GM18505 (cell line): ENCODE measurements at regions not wholly inside any gene's neighbourhood (a gene's known extent, or its start where the extent isn't known, plus 50 kb on each side); places are given as distances from the start of the nearest gene placed in this dataset.
"Not testable (repeated sequence)": the region's sequence is repeated elsewhere in the genome, so short reads cannot be mapped to it uniquely, and the experiment has no call there.

Source experiments
- ATAC-seq: cut with Tn5 transposase; IDR thresholded peaks from one replicate; pipeline ENCODE4 v1.9.1; 2021; ENCODE audit not compliant: unreplicated experiment
- POLR2A ChIP-seq: IDR thresholded peaks from 4 replicates; pipeline ENCODE4 v1.6.1; 2011; ENCODE audit warnings: borderline replicate concordance; ENCODE audit not compliant: insufficient read depth, insufficient read length; ENCODE audit errors: extremely low read depth

DNA sequence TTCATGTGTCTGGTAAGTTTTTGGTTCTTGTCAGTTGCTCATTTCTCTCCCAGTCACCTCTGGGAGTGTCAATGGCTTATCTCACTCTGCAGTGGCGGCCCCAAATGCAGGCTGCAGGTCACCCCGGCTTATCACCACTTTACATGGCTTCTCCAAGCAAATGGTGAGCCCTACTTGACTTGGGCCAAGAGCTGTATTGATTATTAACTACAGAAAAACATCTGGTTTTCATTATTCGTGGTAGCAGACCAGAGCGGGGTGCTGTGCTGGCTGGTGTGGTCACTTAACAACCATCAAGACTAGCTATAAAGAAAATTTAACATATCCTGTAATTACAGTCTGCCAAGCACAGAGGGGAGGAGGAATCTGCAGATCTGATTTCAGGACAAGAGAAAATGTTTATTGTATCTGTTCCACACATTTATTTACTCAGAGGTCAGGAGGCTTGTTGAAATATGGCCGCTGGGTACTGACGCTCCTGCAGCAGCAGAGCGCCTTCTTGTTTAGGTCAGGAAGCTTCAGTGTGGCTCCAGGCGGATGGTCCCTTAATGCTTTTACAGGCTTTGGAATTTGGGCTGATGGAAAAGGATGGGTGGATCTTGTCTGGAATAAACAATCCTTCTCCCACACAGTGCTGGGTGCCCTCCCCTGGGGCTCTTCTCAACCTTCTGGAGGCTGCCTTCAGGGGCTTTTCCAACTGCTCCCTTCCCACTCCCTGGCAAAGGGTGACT, 87.8 kb downstream of the HLX start:
- ATAC-seq = no peak
- no peak for TF ChIP-seq POLR2A

DNA sequence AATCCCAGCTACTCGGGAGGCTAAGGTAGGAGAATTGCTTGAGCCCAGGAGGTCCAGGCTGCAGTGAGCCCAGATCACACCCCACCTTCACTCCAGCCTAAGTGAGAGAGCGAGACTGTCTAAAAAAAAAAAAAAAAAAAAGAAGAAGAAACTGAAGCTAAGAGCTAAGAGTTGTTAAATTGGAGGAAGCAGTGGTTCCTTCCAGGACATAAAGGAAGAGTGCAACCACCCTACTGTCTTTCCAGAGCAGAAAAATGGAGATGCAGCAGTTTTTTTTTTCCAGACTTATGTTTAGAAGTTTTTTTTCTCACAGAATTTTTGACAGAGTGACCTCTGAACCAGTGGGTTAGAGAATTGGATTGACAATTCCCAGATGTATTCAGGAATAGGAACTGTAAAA, 88.7 kb downstream of the HLX start:
- TF ChIP-seq POLR2A = no peak
- no peak for ATAC-seq

DNA sequence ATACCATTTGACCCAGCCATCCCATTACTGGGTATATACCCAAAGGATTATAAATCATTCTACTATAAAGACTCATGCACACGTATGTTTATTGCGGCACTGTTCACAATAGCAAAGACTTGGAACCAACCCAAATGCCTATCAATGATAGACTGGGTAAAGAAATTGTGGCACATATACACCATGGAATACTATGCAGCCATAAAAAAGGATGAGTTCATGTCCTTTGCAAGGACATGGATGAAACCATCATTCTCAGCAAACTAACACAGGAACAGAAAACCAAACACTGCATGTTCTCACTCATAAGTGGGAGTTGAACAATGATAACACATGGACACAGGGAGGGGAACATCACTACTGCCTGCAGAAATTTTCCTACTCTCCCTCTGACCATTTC, 90.0 kb downstream of the HLX start:
- not testable (repeated sequence) for ATAC-seq

DNA sequence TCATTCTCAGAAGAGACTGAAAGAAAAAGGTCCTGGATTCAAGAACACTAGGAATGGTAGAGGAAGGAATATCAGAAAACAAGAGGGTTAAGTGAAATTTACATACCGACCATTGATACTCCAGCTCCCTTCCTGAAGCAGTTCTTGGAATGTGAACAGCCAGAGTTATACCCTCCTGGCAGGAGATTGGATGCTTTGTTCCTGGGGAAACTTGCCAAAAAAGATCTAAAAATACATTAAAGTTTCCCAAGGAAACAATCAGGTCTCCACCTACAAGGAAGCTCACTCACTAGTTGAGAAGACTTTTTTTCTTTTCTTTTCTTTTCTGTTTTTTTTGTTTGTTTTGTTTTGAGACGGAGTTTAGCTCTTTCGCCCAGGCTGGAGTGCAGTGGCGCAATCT, 91.1 kb downstream of the HLX start:
- no peak for TF ChIP-seq POLR2A
- no peak for ATAC-seq

DNA sequence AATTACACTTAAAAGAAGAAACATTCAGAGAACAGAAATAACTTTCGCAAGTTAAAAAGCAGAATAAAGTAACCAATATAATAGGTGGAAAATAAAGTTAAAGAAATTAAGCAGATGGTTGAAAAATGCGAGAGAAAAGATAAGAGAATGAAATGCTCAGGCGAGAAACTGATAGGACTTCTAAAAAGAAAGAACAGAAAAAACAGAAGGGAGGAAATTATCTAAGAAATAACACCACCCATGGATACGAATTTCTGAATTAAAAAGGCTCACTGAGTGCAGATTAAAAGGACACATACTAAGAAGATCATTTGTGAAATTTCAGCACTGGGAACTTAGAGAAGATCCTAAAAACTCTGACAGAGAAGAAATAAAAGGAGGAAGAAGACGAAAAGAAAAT, 92.0 kb downstream of the HLX start:
- TF ChIP-seq POLR2A = no peak
- no peak for ATAC-seq

DNA sequence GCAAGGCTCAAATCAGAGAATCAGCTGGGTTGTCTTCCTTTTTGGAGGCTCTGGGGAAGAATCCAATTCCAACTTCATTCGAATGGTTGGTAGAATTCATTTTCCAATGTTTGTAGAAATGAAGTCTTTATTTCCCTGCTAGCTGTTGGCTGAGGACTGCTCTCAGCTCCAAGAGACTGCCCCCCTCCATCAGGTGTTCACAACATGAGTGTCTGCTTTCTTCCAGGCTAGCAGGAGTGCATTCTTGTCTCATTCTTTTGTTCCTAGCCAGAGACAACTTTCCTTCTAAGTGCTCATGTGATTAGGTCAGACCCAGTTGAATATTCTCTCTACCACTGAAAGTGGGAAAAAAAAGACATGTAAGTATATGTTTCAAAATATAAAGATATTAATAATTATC, 95.2 kb downstream of the HLX start:
- TF ChIP-seq POLR2A = no peak
- ATAC-seq = no peak

DNA sequence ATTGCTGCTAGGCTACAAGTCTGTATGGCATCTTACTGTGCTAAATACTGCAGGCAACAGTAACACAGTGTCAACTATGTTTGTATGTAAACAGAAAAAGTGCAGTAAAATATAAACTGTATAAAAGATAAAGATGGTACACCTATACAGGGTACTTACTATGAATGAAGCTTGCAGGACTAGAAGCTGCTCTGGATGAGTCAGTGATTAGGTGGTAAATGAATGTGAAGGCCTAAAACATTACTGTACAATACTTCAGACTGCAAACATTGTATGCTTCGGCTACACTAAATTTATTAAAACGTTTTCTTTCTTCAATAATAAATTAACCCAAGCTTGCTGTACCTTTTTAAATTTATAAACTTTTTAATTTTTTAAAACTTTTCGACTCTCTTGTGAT, 97.1 kb downstream of the HLX start:
- no peak for ATAC-seq
- TF ChIP-seq POLR2A = no peak

DNA sequence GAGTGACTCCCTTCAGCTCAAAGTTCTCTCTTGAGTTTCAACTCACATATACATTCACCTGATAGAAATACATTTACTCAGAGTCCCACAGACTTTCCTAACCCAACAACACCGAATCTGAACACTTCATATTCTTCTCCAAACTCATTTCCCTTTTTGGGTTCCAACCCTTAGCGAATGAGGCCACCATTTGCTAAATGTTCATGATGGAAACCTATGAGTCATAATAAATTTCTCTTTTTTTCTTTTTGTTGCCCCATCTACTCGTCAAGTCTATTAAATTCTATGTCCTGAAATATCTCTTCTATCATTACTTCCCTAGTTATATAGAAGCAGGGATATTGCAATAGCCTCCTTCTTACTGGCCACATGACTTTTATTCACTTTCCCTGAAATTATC, 100.1 kb downstream of the HLX start:
- no peak for ATAC-seq
- TF ChIP-seq POLR2A = no peak

DNA sequence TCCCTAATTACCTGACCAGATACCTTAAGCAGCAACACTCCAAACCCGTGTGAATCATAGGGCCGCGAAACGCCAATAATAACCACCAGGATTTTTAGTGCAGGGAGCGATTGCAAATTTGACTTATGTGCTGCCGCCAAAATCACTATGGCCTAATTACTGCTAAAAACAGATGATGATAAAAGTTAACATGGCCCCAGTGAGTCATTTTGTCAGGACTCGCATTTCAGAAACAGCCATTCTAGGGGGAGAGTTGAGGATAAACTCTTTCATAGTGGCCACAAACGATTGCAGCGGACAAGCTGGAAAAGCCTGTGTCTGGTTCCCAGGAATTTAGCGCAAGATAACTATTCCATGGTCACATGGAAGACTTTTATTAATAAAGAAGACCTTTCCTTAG, 103.4 kb downstream of the HLX start:
- no peak for ATAC-seq

DNA sequence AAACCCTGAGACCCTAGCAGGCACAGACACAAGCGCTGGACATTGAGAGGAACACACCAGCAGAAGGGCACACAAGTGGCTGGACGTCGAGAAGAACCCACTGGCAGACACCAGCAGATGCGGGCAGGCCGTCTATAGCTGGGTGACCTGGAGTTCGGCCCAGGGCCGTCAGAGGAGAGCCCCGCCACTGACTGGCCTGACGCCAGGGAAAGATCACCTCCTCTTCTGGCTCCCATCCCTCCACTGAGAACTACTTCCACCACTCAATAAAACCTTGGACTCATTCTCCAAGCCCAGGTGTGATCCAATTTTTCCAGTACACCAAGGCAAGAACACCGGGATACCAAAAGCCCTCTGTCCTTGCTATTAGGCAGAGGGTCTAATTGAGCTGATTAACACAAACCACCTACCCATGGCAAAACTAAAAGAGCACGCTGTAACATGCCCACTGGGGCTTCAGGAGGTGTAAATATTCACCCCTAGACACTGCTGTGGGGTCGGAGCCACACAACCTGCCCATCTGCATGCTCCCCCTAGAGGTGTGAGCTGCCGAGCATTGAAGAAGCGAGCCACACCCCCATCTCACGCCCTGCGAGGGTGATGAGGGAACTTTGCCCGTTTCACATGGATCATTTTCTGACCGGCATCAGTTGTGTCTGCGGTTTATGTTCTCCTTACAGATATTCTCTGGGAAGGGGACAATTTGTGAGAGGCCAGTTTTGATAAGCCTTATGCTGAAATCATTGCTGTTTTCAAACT, 104.8 kb downstream of the HLX start:
- TF ChIP-seq POLR2A = no peak
- no peak for ATAC-seq

More for the DNA sequence above, 103.4 kb downstream of the HLX start:
- no peak for TF ChIP-seq POLR2A

DNA sequence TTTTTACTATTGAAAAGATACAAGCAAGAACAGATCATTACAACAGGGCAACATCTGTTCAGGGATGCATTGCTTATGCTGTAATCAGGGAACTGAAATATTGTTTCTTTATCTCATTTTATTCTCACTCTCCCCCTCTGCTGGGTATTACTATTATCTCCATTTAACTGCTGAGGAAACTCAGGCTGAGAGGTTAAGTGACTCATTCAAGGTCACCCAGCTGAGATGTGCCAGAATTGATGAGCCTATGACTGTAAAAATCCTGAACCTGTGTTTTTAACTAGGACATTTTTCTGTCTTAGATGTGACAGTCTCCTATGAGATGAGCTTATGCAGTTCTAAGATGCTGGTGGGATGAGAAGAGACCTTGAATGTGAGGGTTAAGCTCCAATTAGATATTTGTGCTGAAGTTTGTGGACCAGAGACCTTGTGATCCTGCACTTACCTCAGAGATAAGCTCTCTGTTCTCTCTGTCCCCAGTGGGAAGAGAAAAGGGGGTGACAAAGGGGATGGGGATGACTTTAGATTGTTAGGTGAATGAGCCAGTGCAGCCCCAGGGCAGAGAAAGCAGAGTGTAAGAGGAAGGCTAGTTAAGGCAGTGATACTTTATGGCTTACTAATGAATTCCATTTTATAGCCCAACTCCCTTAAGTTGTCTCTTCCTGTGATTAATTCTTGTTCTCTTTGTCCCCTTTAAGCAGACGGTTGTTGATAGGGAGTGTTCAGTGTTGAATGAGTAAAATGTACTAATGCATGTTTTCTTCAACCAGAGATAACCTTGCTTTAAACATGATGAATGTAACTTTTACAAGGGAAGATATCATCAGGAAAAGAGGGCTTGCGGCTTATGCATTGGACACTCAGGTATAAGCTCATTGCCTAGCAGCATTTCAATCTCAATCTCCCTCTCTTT, 111.4 kb downstream of the HLX start:
- no peak for ATAC-seq

DNA sequence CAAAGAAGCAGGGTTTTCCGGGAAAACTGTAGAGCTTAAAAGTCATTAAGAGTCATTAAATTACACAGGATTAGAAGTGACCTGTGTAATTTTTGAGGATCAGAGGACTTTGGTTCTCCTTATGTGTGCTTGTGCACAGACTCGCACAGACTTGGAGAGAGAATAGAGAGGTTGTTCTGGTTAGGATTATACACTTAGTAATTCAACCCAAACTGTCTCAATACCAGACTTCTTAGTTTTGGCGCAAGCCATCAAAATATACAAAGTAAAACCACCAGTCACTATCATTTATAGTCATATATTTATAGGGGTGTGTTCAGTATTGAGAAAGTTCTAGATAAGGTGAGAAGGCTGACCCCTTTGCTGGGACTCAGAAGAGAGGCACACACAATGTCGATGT, 112.3 kb downstream of the HLX start:
- TF ChIP-seq POLR2A = no peak
- no peak for ATAC-seq

More for the DNA sequence above, 111.4 kb downstream of the HLX start:
- TF ChIP-seq POLR2A = no peak

DNA sequence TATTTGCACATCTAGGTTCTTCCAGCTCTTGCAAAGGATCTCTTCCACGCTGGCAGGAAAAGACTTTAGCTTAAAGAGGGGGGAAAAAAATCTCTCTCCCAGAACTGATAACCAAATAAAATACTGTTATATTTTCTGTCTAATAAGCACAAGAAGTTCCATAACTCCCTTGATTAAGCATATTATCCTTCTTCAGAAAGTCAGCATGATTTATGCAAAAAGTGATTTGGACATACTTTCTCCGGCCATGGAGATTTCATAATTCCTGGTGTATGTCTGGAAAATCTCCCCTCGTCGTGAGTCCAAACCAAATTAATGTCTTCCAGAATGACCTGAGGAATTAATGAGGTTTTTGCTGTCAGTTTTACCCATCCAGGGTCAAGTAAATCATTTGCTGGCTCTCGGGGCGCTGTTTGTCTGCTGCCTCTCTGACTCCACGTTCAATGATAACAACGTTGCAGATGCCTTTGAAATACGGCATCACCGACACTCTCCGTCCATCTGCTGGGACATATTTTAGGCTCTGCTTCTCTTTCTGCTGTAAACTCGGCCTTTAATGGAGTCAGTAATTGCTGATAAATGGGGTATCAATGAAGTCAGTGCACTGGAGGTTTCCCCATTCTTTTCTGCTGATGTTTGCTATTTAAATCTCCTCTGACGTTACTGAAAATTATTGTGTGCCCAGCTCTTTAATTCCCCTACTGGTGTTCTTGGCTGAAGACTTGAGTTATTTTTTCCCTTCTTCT, 112.9 kb downstream of the HLX start:
- no peak for TF ChIP-seq POLR2A

More for the DNA sequence above, 112.9 kb downstream of the HLX start:
- no peak for ATAC-seq
